ENCODE measurements at regions not wholly inside any gene's neighbourhood (a gene's known extent, or its start where the extent isn't known, plus 50 kb on each side); places are given as distances from the start of the nearest gene placed in this dataset.

DNA sequence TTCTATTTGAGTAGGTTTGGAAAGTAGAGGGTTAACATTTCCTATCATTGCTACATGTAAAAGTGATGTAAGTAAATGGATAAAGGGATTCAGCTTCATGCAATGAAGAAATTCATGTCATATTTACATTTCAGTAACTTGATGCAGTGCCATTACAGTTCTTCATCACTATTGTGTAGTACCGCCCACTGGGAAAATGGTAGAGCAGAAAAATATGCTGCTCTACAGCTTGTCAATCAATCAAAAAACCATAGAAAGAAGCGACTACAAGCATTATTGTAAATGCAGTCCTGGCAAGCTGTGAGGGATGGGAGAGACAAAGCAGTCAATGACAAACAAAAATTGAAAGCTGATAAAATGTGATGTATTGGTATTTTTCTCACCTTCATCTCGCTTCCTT, 1597.9 kb downstream of the RPA4 start:
- Histone ChIP-seq H3K4me1 (ENCODE audit: insufficient read depth, low read length, poor library complexity, severe bottlenecking) (no peaks in the 10 kb centered on the region), H3K4me3 (ENCODE audit: low read depth, low read length, poor library complexity, severe bottlenecking) (no peak overlapping the region), H3K27me3 (replicated peaks; ENCODE audit: insufficient read depth, low read depth, low read length, poor library complexity) (no peaks in the 10 kb centered on the region), H3K36me3 (ENCODE audit: insufficient read depth, low read length, poor library complexity, severe bottlenecking) (no peaks in the 10 kb centered on the region), H3K9me3 (ENCODE audit: low read depth, low read length, poor library complexity, severe bottlenecking) (no peaks in the 10 kb centered on the region), H3K27ac (ENCODE audit: low read depth, low read length, poor library complexity, severe bottlenecking) (no peak overlapping the region)
- POLR2A ChIA-PET (ENCODE audit: low non-redundant PET) = no interaction called here
- intact Hi-C loops (cut with micrococcal nuclease; ENCODE audit: unreplicated experiment) = no loop called here
- no TSS peak for BruUV-seq (replicated peaks)
- CTCF ChIA-PET = no interaction called here
- no peak for TF ChIP-seq EZH2 (IDR thresholded peaks at IDR 0.05; ENCODE audit: borderline replicate concordance, low read depth, low read length, poor library complexity, severe bottlenecking)
- TF ChIP-seq, protein P1, sequence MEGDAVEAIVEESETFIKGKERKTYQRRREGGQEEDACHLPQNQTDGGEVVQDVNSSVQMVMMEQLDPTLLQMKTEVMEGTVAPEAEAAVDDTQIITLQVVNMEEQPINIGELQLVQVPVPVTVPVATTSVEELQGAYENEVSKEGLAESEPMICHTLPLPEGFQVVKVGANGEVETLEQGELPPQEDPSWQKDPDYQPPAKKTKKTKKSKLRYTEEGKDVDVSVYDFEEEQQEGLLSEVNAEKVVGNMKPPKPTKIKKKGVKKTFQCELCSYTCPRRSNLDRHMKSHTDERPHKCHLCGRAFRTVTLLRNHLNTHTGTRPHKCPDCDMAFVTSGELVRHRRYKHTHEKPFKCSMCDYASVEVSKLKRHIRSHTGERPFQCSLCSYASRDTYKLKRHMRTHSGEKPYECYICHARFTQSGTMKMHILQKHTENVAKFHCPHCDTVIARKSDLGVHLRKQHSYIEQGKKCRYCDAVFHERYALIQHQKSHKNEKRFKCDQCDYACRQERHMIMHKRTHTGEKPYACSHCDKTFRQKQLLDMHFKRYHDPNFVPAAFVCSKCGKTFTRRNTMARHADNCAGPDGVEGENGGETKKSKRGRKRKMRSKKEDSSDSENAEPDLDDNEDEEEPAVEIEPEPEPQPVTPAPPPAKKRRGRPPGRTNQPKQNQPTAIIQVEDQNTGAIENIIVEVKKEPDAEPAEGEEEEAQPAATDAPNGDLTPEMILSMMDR (conservative IDR thresholded peaks at IDR 0.05; ENCODE audit: low read depth, low read length) = no peak
- no peak for DNase-seq (ENCODE audit: low spot score)

GRCh38 chrX:98490670-98491069, 1607.0 kb downstream of the RPA4 start:
- Histone ChIP-seq H3K27ac (ENCODE audit: low read depth, low read length, poor library complexity, severe bottlenecking) (no peak overlapping the region), H3K27me3 (replicated peaks; ENCODE audit: insufficient read depth, low read depth, low read length, poor library complexity) (no peaks in the 10 kb centered on the region), H3K4me3 (ENCODE audit: low read depth, low read length, poor library complexity, severe bottlenecking) (no peak overlapping the region), H3K36me3 (ENCODE audit: insufficient read depth, low read length, poor library complexity, severe bottlenecking) (no peaks in the 10 kb centered on the region), H3K4me1 (ENCODE audit: insufficient read depth, low read length, poor library complexity, severe bottlenecking) (no peaks in the 10 kb centered on the region), H3K9me3 (ENCODE audit: low read depth, low read length, poor library complexity, severe bottlenecking) (no peaks in the 10 kb centered on the region)
- ChIA-PET POLR2A (ENCODE audit: low non-redundant PET) (no interaction called here), CTCF (no interaction called here)
- no peak for DNase-seq (ENCODE audit: low spot score)
- BruUV-seq (replicated peaks) = no TSS peak
- intact Hi-C loops (cut with micrococcal nuclease; ENCODE audit: unreplicated experiment) = no loop called here
- TF ChIP-seq, protein P1 (conservative IDR thresholded peaks at IDR 0.05; ENCODE audit: low read depth, low read length) = no peak
- no peak for TF ChIP-seq EZH2 (IDR thresholded peaks at IDR 0.05; ENCODE audit: borderline replicate concordance, low read depth, low read length, poor library complexity, severe bottlenecking)

GRCh38 chrX:98501426-98501825, 1617.7 kb downstream of the RPA4 start:
- no peak for DNase-seq (ENCODE audit: low spot score)
- Histone ChIP-seq H3K9me3 (ENCODE audit: low read depth, low read length, poor library complexity, severe bottlenecking) (no peaks in the 10 kb centered on the region), H3K27ac (ENCODE audit: low read depth, low read length, poor library complexity, severe bottlenecking) (no peak overlapping the region), H3K4me1 (ENCODE audit: insufficient read depth, low read length, poor library complexity, severe bottlenecking) (no peaks in the 10 kb centered on the region), H3K27me3 (replicated peaks; ENCODE audit: insufficient read depth, low read depth, low read length, poor library complexity) (no peaks in the 10 kb centered on the region), H3K4me3 (ENCODE audit: low read depth, low read length, poor library complexity, severe bottlenecking) (no peak overlapping the region), H3K36me3 (ENCODE audit: insufficient read depth, low read length, poor library complexity, severe bottlenecking) (no peaks in the 10 kb centered on the region)
- ChIA-PET POLR2A (ENCODE audit: low non-redundant PET) (no interaction called here), CTCF (no interaction called here)
- intact Hi-C loops (cut with micrococcal nuclease; ENCODE audit: unreplicated experiment) = no loop called here
- no peak for TF ChIP-seq EZH2 (IDR thresholded peaks at IDR 0.05; ENCODE audit: borderline replicate concordance, low read depth, low read length, poor library complexity, severe bottlenecking)
- TF ChIP-seq, protein P1 (conservative IDR thresholded peaks at IDR 0.05; ENCODE audit: low read depth, low read length) = no peak
- no TSS peak for BruUV-seq (replicated peaks)
